ENCODE measurements at regions not wholly inside any gene's neighbourhood (a gene's known extent, or its start where the extent isn't known, plus 50 kb on each side); places are given as distances from the start of the nearest gene placed in this dataset.
A peak's percentile ranks its signal among the peaks of the same experiment; 100 is the strongest.

GRCh38 chr9:108467161-108467560 lies 388.6 kb downstream of the ACTL7B start:
- intact Hi-C loops (cut with DNase I), result no loop called here
- no peaks in the 10 kb centered on the region for H3K27me3 ChIP-seq
- no peak overlapping the region for H3K9ac ChIP-seq (ENCODE audit: low read depth in 2 of 2, low read length in 2 of 2)
- H3K9me3 ChIP-seq, result no peaks in the 10 kb centered on the region
- H3K4me1 ChIP-seq, result peaks cover 9% of the 10 kb centered on the region
- H3K27ac ChIP-seq, result peak overlapping the region; percentile 63
- TF ChIP-seq CTCF (IDR thresholded peaks at IDR 0.05), result no peak
- no peak for DNase-seq
- H3K36me3 ChIP-seq, result no peaks in the 10 kb centered on the region
- H3K4me3 ChIP-seq, result no peak overlapping the region

GRCh38 chr9:108466304-108466703 lies 389.5 kb downstream of the ACTL7B start:
- intact Hi-C loops (cut with DNase I), result no loop called here
- Histone ChIP-seq H3K27ac (no peak overlapping the region), H3K27me3 (no peaks in the 10 kb centered on the region), H3K9me3 (no peaks in the 10 kb centered on the region), H3K4me1 (peaks cover 9% of the 10 kb centered on the region), H3K36me3 (no peaks in the 10 kb centered on the region), H3K4me3 (no peak overlapping the region), H3K9ac (ENCODE audit: low read depth in 2 of 2, low read length in 2 of 2) (no peak overlapping the region)
- DNase-seq, result no peak
- no peak for TF ChIP-seq CTCF (IDR thresholded peaks at IDR 0.05)

GRCh38 chr9:108463932-108464606 lies 391.7 kb downstream of the ACTL7B start:
- Histone ChIP-seq H3K36me3 (no peaks in the 10 kb centered on the region), H3K27ac (no peak overlapping the region), H3K4me3 (no peak overlapping the region), H3K9ac (ENCODE audit: low read depth in 2 of 2, low read length in 2 of 2) (no peak overlapping the region), H3K27me3 (no peaks in the 10 kb centered on the region), H3K9me3 (no peaks in the 10 kb centered on the region), H3K4me1 (peaks cover 9% of the 10 kb centered on the region)
- DNase-seq, result no peak
- TF ChIP-seq CTCF (IDR thresholded peaks at IDR 0.05), result no peak
- intact Hi-C loops (cut with DNase I), result no loop called here

GRCh38 chr9:108456903-108457302 lies 398.9 kb downstream of the ACTL7B start:
- no peak overlapping the region for H3K27ac ChIP-seq
- H3K9ac ChIP-seq (ENCODE audit: low read depth in 2 of 2, low read length in 2 of 2), result no peak overlapping the region
- no peaks in the 10 kb centered on the region for H3K9me3 ChIP-seq
- intact Hi-C loops (cut with DNase I), result no loop called here
- no peaks in the 10 kb centered on the region for H3K4me1 ChIP-seq
- no peak overlapping the region for H3K4me3 ChIP-seq
- no peak for DNase-seq
- TF ChIP-seq CTCF (IDR thresholded peaks at IDR 0.05), result no peak
- H3K27me3 ChIP-seq, result no peaks in the 10 kb centered on the region
- no peaks in the 10 kb centered on the region for H3K36me3 ChIP-seq

- H3K27ac ChIP-seq, result no peak overlapping the region
- no peak for TF ChIP-seq CTCF (IDR thresholded peaks at IDR 0.05)
- intact Hi-C loops (cut with DNase I), result no loop called here
- no peak overlapping the region for H3K4me3 ChIP-seq
- no peaks in the 10 kb centered on the region for H3K9me3 ChIP-seq
- H3K27me3 ChIP-seq, result no peaks in the 10 kb centered on the region
- DNase-seq, result no peak
- H3K9ac ChIP-seq (ENCODE audit: low read depth in 2 of 2, low read length in 2 of 2), result no peak overlapping the region
- no peaks in the 10 kb centered on the region for H3K4me1 ChIP-seq
- no peaks in the 10 kb centered on the region for H3K36me3 ChIP-seq
These were observed 410.2 kb downstream of the ACTL7B start for GRCh38 chr9:108445431-108446071.
